Smooth muscle cell (in vitro differentiated cells): ENCODE measurements at regions not wholly inside any gene's neighbourhood (a gene's known extent, or its start where the extent isn't known, plus 50 kb on each side); places are given as distances from the start of the nearest gene placed in this dataset.
"Not testable (repeated sequence)": the region's sequence is repeated elsewhere in the genome, so short reads cannot be mapped to it uniquely, and the experiment has no call there.

Experiments
- DNase-seq: peaks from one replicate; lab custom pipeline; 2025; ENCODE audit not compliant: unreplicated experiment; lab: John Stamatoyannopoulos, UW
- H2AFZ ChIP-seq: fragments of 200-600 bp; sonication (generic); 2 replicates; pipeline ENCODE4 v1.6.0; 2016; ENCODE audit warnings: antibody characterized with exemption, low read depth, mild to moderate bottlenecking
- H3F3A ChIP-seq: fragments of 200-600 bp; sonication (generic); 2 replicates; pipeline ENCODE4 v1.6.0; 2017; ENCODE audit warnings: antibody characterized with exemption, low read depth
- H3K27ac ChIP-seq: fragments of 200-600 bp; sonication (generic); 2 replicates; pipeline ENCODE4 v1.5.1; 2016; ENCODE audit warnings: low read depth, mild to moderate bottlenecking
- H3K27me3 ChIP-seq: fragments of 200-600 bp; sonication (generic); 2 replicates; pipeline ENCODE4 v1.6.1; 2016; ENCODE audit warnings: low read depth, mild to moderate bottlenecking
- H3K36me3 ChIP-seq: fragments of 200-600 bp; sonication (generic); 2 replicates; pipeline ENCODE4 v1.5.1; 2016; ENCODE audit warnings: low read depth
- H3K4me1 ChIP-seq: fragments of 200-600 bp; sonication (generic); 2 replicates; pipeline ENCODE4 v1.5.1; 2016; ENCODE audit warnings: low read depth
- H3K4me2 ChIP-seq: fragments of 200-600 bp; sonication (generic); 2 replicates; pipeline ENCODE4 v1.6.0; 2016; ENCODE audit warnings: mild to moderate bottlenecking
- H3K4me3 ChIP-seq: fragments of 200-600 bp; sonication (generic); 2 replicates; pipeline ENCODE4 v1.5.1; 2016; ENCODE audit warnings: mild to moderate bottlenecking
- H3K79me2 ChIP-seq: fragments of 200-600 bp; sonication (generic); 2 replicates; pipeline ENCODE4 v1.6.0; 2016; ENCODE audit warnings: low read depth, mild to moderate bottlenecking
- H3K9ac ChIP-seq: fragments of 200-600 bp; sonication (generic); 2 replicates; pipeline ENCODE4 v1.6.0; 2016; ENCODE audit warnings: low read depth
- H3K9me3 ChIP-seq: fragments of 200-600 bp; sonication (generic); replicated peaks from 2 replicates; pipeline ENCODE4 v1.5.1; 2016; ENCODE audit warnings: low read depth
- H4K20me1 ChIP-seq: fragments of 200-600 bp; sonication (generic); 2 replicates; pipeline ENCODE4 v1.6.0; 2016; ENCODE audit warnings: low read depth
- CTCF ChIP-seq: fragments of 200-600 bp; sonication (generic); IDR thresholded peaks from 2 replicates; pipeline ENCODE4 v1.5.1; 2017; ENCODE audit warnings: borderline replicate concordance, mild to moderate bottlenecking, antibody characterized with exemption; ENCODE audit not compliant: insufficient read depth, poor library complexity, severe bottlenecking
- WGBS: methylation state at CpG from one replicate; pipeline ENCODE4 v1.1.7; 2016; ENCODE audit warnings: low lambda C conversion rate; 5-methylcytosine and 5-hydroxymethylcytosine counted together

- Histone ChIP-seq H3K79me2 (no peaks in the 10 kb centered on the region), H3K4me3 (no peak overlapping the region)
- no peak for TF ChIP-seq CTCF
Observed at GRCh38 chr4:156517546-156517945, 454.1 kb downstream of the PDGFC start.

DNA sequence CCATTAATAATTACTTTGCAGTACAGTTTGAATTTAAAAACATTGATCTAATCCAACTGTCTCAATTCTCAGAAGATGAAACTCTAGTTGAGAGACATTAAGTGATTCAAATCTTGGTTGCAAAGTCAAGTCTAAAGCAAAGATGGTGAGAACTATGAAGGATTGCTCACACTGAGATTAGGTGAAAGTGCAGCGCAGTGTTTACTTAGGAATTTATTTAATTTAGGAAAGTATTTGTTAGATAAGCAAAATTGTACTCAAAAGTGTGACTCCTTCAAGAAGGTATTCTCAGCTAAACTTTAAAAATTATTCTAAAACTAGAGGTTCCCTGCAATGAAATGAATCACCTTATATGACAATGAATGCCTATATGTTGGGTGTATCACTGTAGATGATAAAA is 454.9 kb downstream of the PDGFC start:
- no peaks in the 10 kb centered on the region for H3K4me1 ChIP-seq
- no peak for TF ChIP-seq CTCF
- no peak overlapping the region for H3K27ac ChIP-seq
- 93% methylated on average over 1 of the region's 1 CpG for WGBS
- no peak for DNase-seq
- H3F3A ChIP-seq: peaks cover 3% of the 10 kb centered on the region
- no peaks in the 10 kb centered on the region for H3K27me3 ChIP-seq
- H4K20me1 ChIP-seq: no peaks in the 10 kb centered on the region
- H2AFZ ChIP-seq: no peak overlapping the region
- no peak overlapping the region for H3K4me3 ChIP-seq
- H3K79me2 ChIP-seq: no peaks in the 10 kb centered on the region
- no peak overlapping the region for H3K9ac ChIP-seq
- no peaks in the 10 kb centered on the region for H3K9me3 ChIP-seq
- no peaks in the 10 kb centered on the region for H3K36me3 ChIP-seq
- H3K4me2 ChIP-seq: no peak overlapping the region

More at GRCh38 chr4:156517546-156517945, 454.1 kb downstream of the PDGFC start:
- H3K4me1 ChIP-seq: no peaks in the 10 kb centered on the region
- no peaks in the 10 kb centered on the region for H3K36me3 ChIP-seq
- H4K20me1 ChIP-seq: no peaks in the 10 kb centered on the region
- no peak overlapping the region for H3K9ac ChIP-seq
- no peaks in the 10 kb centered on the region for H3K9me3 ChIP-seq
- DNase-seq: no peak
- peaks cover 3% of the 10 kb centered on the region for H3F3A ChIP-seq
- H3K27me3 ChIP-seq: no peaks in the 10 kb centered on the region
- no peak overlapping the region for H3K27ac ChIP-seq
- no peak overlapping the region for H3K4me2 ChIP-seq
- no peak overlapping the region for H2AFZ ChIP-seq
- WGBS: 72% methylated on average over 1 of the region's 1 CpG

GRCh38 chr4:156515295-156515694 is 456.3 kb downstream of the PDGFC start:
- no peaks in the 10 kb centered on the region for H4K20me1 ChIP-seq
- WGBS: 72% methylated on average over 3 of the region's 3 CpGs
- no peaks in the 10 kb centered on the region for H3K9me3 ChIP-seq
- no peaks in the 10 kb centered on the region for H3K4me1 ChIP-seq
- no peaks in the 10 kb centered on the region for H3K36me3 ChIP-seq
- H2AFZ ChIP-seq: peak overlapping the region; percentile 15
- no peaks in the 10 kb centered on the region for H3K27me3 ChIP-seq
- DNase-seq: no peak
- no peak overlapping the region for H3K27ac ChIP-seq
- H3K4me2 ChIP-seq: no peak overlapping the region
- TF ChIP-seq CTCF: no peak
- no peaks in the 10 kb centered on the region for H3K79me2 ChIP-seq
- peaks cover 3% of the 10 kb centered on the region for H3F3A ChIP-seq
- no peak overlapping the region for H3K9ac ChIP-seq
- no peak overlapping the region for H3K4me3 ChIP-seq

DNA sequence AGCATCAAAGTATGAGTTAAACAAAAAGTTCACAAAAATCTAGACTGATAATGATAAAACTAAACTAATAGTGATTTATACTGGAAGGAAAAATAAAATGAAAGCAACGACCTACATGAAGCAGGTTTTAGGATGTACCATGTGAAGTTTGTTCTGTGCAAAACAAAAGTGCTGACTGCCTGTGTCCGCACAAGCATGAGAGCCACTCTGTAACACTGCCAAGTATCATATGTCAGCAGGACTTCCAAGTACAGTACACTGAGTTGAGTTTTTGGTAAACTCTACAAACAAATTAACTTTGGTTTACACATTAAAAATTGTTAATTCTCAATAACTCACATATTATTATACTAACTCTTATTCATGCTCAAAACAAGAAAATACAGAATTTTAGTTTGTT is 459.0 kb downstream of the PDGFC start:
- TF ChIP-seq CTCF: no peak
- Histone ChIP-seq H4K20me1 (no peaks in the 10 kb centered on the region), H3K27me3 (no peaks in the 10 kb centered on the region), H2AFZ (peak overlapping the region; percentile 4), H3K4me2 (no peak overlapping the region), H3K9ac (no peak overlapping the region), H3F3A (no peaks in the 10 kb centered on the region), H3K4me1 (no peaks in the 10 kb centered on the region), H3K4me3 (no peak overlapping the region), H3K27ac (no peak overlapping the region), H3K36me3 (no peaks in the 10 kb centered on the region), H3K9me3 (no peaks in the 10 kb centered on the region), H3K79me2 (no peaks in the 10 kb centered on the region)
- WGBS: 85% methylated on average over 2 of the region's 2 CpGs
- DNase-seq: no peak

DNA sequence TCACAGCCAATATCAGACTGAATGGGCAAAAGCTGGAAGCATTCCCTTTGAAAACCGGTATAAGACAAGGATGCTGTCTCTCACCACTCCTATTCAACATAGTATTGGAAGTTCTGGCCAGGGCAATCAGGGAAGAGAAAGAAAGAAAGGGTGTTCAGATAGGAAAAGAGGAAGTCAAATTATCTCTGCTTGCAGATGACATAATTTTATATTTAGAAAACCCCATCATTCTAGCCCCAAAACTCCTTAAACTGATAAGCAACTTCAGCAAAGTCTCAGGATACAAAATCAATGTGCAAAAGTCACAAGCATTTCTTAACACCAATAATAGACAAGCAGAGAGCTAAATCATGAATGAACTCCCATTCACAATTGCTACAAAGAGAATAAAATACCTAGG is 461.7 kb downstream of the PDGFC start:
- not testable (repeated sequence) for H3K27ac ChIP-seq, H4K20me1 ChIP-seq

More for the DNA sequence above, 461.7 kb downstream of the PDGFC start:
- not testable (repeated sequence) for H3K9ac ChIP-seq, H3K4me1 ChIP-seq, H2AFZ ChIP-seq, H3K9me3 ChIP-seq, H3K36me3 ChIP-seq, H3K27me3 ChIP-seq, H3K4me3 ChIP-seq, DNase-seq, H3K79me2 ChIP-seq, H3F3A ChIP-seq, H3K4me2 ChIP-seq
- 92% methylated on average over 1 of the region's 1 CpG for WGBS
